ENCODE measurements at regions not wholly inside any gene's neighbourhood (a gene's known extent, or its start where the extent isn't known, plus 50 kb on each side); places are given as distances from the start of the nearest gene placed in this dataset.
A peak's percentile ranks its signal among the peaks of the same experiment; 100 is the strongest.
"Not testable (repeated sequence)": the region's sequence is repeated elsewhere in the genome, so short reads cannot be mapped to it uniquely, and the experiment has no call there.

DNA sequence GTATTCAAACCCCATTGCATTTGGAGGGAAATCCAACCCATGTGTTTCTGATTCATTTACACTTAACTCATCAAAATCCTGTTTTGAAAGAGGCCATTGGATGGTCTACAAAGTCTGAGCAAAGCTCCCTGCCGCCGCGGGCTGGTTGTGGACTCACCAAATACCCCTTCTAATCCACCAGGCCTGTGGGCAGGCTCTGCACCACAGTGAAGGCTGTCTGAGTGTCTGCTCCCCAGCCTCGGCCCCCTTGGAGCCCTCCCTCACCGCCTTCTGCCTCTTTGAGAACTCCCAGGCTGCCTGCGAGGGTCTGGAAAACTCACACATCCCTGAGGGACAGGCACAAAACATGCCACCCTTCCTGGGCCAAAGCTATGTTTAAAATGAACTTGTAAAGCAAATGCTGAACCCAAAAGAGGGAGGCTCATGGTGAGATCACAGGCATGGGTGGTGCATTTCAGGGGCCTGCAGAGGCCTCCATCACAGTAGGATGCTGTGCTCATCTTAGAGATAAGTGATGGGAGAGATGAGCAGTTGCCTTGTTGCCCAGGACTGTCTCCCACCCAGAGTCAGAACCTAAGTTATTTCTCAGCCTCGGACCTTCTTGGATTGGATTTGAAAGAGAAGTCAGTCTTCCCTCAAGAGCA, 225.0 kb downstream of the CYP26B1 start:
- H3K36me3 ChIP-seq, result no peaks in the 10 kb centered on the region
- no peaks in the 10 kb centered on the region for H3K4me1 ChIP-seq
- ATAC-seq (ENCODE audit: low FRiP score in 2 of 2), result peak in 1 of 2 donors; percentile 13
- no peak for TF ChIP-seq POLR2A (IDR thresholded peaks at IDR 0.05)
- no peak for TF ChIP-seq EP300 (IDR thresholded peaks at IDR 0.05)
- no peak for TF ChIP-seq POLR2AphosphoS5 (IDR thresholded peaks at IDR 0.05)
- no peak for TF ChIP-seq CTCF (IDR thresholded peaks at IDR 0.05)
- H3K27ac ChIP-seq, result no peak overlapping the region
- H3K9me3 ChIP-seq, result peaks cover 0 to 4% (median 1%) of the 10 kb centered on the region in 4 donors
- no peak overlapping the region for H3K4me3 ChIP-seq
- H3K27me3 ChIP-seq, result no peaks in the 10 kb centered on the region
- no peak for DNase-seq
- WGBS, 2 donors, result 89 to 98% methylated on average over 5 to 7 of the region's 7 CpGs

- TF ChIP-seq CTCF (IDR thresholded peaks at IDR 0.05), result no peak
- no peak for TF ChIP-seq POLR2AphosphoS5 (IDR thresholded peaks at IDR 0.05)
- no peak for TF ChIP-seq POLR2A (IDR thresholded peaks at IDR 0.05)
- TF ChIP-seq EP300 (IDR thresholded peaks at IDR 0.05), result no peak
- Histone ChIP-seq H3K36me3 (no peaks in the 10 kb centered on the region), H3K4me3 (no peak overlapping the region), H3K9me3 (peaks cover 0 to 4% (median 1%) of the 10 kb centered on the region in 4 donors), H3K4me1 (no peaks in the 10 kb centered on the region), H3K27me3 (no peaks in the 10 kb centered on the region), H3K27ac (no peak overlapping the region)
- ATAC-seq (ENCODE audit: low FRiP score in 2 of 2) (no peak), DNase-seq (no peak)
- WGBS, 2 donors, result 82 to 97% methylated on average over 1 to 2 of the region's 2 CpGs
These were observed 225.6 kb downstream of the CYP26B1 start for GRCh38 chr2:71922091-71922490.

GRCh38 chr2:71920819-71921218, 226.8 kb downstream of the CYP26B1 start:
- not testable (repeated sequence) for H3K4me3 ChIP-seq; DNase-seq; H3K9me3 ChIP-seq; H3K4me1 ChIP-seq; ATAC-seq (ENCODE audit: low FRiP score in 2 of 2); H3K27ac ChIP-seq; H3K36me3 ChIP-seq; H3K27me3 ChIP-seq
- 49 to 62% methylated on average over 5 of the region's 5 CpGs for WGBS, 2 donors

DNA sequence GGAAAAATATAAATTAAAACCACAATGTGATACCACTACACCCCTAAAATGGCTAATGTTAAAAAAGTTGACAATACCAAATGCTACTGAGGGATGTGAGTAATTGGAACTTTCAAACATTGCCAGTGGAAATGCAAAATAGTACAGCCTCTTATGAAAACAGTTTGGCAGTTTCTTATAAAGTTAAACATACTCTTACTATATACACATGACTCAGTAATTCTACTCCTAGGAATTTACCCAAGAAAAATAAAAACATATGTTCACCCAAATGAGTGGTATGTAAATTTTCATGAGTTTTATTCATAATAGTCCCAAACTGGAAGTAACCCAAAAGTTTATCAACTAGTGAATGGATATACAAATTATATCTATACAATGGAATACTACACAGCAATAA, 228.0 kb downstream of the CYP26B1 start:
- Histone ChIP-seq H3K27ac (no peak overlapping the region), H3K9me3 (peaks cover 0 to 4% (median 1%) of the 10 kb centered on the region in 4 donors), H3K36me3 (no peaks in the 10 kb centered on the region), H3K27me3 (no peaks in the 10 kb centered on the region), H3K4me3 (no peak overlapping the region), H3K4me1 (no peaks in the 10 kb centered on the region)
- DNase-seq (no peak), ATAC-seq (ENCODE audit: low FRiP score in 2 of 2) (no peak)
- TF ChIP-seq POLR2A (IDR thresholded peaks at IDR 0.05), result no peak
- TF ChIP-seq POLR2AphosphoS5 (IDR thresholded peaks at IDR 0.05), result no peak
- TF ChIP-seq EP300 (IDR thresholded peaks at IDR 0.05), result no peak
- no peak for TF ChIP-seq CTCF (IDR thresholded peaks at IDR 0.05)

GRCh38 chr2:71910277-71910676, 237.4 kb downstream of the CYP26B1 start:
- ATAC-seq (ENCODE audit: low FRiP score in 2 of 2), result no peak
- WGBS, 2 donors, result 79% methylated on average over 1 of the region's 1 CpG

More at GRCh38 chr2:71910277-71910676, 237.4 kb downstream of the CYP26B1 start:
- Histone ChIP-seq H3K4me3 (no peak overlapping the region), H3K4me1 (no peaks in the 10 kb centered on the region), H3K36me3 (no peaks in the 10 kb centered on the region), H3K9me3 (peaks cover 3 to 10% (median 4%) of the 10 kb centered on the region in 4 donors), H3K27me3 (no peaks in the 10 kb centered on the region), H3K27ac (no peak overlapping the region)
- DNase-seq, result no peak
- TF ChIP-seq CTCF (IDR thresholded peaks at IDR 0.05) (no peak), EP300 (IDR thresholded peaks at IDR 0.05) (no peak), POLR2AphosphoS5 (IDR thresholded peaks at IDR 0.05) (no peak), POLR2A (IDR thresholded peaks at IDR 0.05) (no peak)
